Stimulated activated CD4-positive, alpha-beta T cell treated with anti-CD3 and anti-CD28 coated beads, Interleukin-2, amount 100 ng/mL, for 4 hours (primary cell): ENCODE measurements at regions not wholly inside any gene's neighbourhood (a gene's known extent, or its start where the extent isn't known, plus 50 kb on each side); places are given as distances from the start of the nearest gene placed in this dataset.

Experiments used
- DNase-seq: peaks from one replicate; pipeline ENCODE4 v3.0.0-alpha.2; 2020; ENCODE audit warnings: low read depth

DNA sequence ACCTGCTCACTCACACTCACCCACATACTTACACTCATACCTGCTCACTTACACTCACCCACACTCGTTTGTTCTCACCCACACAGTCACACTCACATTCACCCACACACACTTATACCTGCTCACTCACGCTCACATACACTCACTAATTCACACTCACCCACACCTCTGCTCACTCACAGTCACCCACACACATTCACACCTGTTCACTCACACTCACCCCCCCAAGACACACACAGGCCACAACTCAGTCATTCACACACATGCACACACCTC, 436.2 kb downstream of the BCL11B start:
- DNase-seq: no peak

DNA sequence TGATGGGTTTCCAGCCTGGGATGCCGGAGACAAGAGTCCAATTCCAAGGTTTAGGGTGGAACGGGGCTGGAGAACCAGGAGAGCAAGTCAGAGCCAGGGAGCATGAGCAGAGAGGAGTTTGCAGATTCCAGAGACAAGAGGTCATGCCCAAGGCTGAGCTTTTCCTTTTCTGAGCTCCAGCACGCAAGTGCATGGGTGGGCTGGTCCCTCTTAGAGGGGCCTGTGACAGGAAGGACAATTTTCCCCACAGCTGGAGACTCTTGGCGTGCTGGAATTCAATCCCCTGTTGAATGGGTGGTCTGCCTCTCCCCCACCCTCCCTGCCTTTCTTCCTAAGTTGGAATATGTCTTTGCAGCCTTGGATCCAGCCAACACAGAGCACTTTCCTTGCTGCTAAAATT, 431.9 kb downstream of the BCL11B start:
- no peak for DNase-seq

DNA sequence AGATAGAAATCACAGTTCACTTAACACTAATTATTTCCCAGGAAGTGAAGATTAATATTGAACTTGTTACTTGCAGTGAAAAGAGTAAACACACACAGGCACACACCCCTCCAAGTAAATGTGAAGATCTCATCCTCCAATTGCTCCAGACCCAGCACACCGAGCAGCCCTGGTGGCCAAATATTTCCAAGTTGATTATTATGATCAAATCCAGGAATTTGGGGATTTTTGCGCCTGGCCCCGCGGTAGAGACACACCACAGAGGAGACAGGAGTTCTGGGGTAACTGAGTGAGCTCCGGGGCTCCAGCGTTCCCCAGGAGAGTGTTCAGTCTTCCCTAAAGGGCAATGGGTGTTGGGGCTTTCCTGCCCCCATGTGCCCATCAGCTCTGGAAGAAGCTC, 431.5 kb downstream of the BCL11B start:
- no peak for DNase-seq

DNA sequence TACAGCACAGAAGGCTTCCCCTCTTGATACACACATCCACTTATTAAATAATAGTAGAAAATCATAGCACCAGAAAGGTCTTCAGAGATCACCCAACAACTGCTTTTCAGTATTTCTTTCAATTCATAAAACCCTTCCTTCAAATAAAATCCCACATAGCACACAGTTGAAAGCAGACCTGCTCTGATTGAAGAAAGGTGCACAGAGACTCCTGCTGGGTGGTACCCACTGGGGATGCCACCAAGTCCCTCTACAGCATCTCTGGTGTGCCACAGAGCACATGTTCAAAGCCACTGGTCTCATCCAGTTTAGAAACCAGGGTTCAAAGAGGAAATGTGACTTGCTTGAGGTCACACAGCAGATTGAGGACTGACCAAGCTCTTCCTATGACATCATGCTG, 427.5 kb downstream of the BCL11B start:
- no peak for DNase-seq

DNA sequence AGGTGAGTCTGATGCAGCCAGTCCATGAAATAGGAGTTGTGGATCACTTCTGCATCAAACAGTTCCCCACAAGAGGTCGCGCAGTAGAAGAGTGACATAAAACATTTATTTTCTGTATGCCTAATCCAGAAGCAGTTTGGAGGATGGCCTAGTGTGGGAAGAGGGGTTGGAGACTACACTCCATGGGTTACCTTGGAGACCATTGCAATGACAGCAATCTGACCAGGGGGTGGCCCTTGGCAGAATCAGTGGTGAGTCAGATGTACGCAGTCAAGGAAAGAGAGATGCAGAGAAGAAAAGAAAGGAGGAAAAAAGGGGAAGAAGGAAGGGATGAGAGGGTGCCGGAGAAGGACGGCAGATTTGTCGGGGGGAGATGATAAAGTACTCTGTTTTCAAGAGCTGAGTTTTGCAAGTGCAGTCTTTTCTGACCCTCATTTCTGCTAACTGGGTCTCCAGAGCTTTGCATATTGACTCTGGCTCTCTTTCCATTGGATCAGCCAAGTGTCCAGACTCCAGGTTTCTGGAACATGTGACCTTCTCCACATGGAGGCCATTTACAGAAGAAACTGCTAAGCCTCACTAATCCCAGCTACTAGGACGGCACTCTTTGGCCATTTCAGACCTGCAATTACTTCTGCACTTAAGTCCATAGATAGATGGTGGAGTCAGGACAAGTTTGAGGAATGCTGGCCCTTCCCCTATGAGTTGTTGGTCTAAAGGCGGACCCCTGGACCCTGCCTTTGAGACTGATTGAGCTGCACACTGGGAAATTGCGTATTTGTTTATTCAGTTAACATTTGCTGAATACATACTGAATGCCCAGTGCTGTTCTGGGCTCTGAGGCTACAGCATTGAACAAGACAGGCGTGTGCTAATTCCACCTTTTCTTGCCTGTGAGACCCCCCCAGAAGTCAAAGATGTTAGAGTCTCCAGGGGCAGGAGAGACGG, 424.2 kb downstream of the BCL11B start:
- DNase-seq: no peak

DNA sequence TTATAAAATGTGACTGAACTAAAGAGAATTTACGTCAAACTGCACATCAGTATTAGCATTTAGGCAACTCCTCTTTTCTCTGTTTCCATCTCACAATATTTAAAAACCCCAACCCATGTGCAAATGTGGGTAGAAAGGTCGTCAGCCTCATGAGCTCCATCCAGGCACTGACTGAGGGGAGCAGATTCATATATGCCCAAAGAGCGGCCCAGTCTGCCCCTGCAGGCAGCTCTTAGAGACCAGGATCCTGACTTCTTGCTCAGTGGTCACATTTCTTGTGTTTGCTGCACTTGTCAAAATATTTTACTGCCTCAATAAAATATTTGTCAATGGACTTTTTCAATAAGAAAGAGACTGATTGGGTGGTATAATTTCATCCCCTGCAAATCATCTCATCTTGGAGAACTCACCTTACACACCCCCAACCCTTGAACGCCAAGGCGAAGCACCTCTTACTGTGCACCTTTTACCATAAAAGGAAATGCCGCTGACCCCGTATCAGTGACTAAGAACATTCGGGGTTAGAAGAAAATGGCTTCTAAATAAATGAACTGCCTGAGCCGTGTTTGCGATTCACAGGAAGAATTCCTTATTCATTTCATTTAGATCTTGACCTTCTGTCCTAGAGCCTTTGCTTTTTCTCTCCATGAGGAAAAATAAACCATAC, 418.8 kb downstream of the BCL11B start:
- DNase-seq: no peak

DNA sequence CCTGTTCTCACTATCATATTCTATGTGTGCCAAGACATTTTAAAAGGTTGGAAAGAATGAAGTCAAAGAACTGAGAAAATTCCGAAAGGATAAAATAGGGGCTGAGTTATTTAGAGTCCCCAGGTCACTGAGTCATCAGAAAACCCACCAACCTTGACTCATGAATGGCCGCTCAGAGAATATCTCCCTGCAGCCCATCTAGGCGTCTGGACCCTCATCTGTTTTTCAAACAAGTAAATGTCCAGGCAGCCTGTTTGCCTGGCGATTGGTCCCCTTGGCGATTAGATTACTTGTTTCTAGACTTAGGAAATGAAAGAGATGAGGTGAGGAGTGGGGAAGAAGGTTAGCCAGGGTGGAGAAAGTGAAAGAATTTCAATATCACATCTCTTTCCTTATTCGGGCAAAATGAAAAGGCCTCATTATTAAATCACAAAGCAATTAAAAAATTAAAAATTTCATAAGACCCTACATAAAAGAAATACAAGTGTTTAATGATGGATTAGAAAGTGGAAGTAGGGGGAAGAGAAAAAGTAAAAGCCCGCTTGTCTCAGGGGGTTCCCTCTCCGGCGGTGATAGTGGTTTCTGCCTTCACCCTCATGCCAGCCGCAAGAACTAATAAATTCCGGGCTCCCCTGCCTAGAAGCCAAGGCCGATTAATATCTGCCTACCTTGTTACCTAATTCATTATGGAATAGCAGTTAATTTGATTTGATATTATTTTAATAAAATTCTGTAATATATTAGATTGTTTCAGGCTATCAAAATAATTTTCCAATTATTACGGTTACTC, 415.9 kb downstream of the BCL11B start:
- DNase-seq: no peak

DNA sequence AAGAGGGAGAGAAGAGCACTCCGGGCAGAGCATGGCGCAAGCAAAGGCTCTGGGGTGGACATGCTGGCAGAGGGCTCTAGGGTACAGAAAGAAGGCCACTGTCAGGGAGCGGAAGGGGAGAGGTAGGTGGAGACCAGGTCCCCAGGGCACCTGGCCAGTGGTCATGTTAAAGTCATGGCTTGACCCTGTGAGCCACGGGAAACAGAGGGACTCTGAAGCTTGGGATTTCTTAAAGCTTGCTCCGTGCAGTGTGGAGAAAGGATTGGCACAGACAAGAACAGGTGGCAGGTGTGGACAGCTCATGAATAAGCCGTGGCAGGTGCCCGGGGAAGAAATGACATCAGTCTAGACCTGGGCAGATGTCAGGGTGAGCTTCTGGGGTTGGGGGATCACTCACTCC, 413.8 kb downstream of the BCL11B start:
- no peak for DNase-seq

DNA sequence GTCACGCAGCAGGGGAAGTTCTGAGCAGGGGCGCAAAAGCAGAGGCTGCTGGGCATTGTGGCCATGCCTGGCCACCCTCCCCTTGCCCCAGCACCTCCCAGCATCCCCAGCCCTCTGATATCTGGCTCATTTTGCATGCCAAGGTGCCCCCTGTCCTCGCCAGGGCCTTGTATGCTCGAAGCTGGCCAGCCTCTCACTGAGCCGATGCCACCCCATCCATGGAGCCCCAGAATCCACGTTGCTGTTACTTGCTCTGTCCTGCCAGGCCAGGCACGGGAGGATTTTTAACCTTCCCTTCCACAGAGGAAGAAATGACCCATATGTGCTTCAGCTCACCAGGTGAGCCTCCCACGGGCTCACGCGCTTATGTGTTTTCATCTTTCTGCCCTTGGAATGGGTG, 413.4 kb downstream of the BCL11B start:
- no peak for DNase-seq

DNA sequence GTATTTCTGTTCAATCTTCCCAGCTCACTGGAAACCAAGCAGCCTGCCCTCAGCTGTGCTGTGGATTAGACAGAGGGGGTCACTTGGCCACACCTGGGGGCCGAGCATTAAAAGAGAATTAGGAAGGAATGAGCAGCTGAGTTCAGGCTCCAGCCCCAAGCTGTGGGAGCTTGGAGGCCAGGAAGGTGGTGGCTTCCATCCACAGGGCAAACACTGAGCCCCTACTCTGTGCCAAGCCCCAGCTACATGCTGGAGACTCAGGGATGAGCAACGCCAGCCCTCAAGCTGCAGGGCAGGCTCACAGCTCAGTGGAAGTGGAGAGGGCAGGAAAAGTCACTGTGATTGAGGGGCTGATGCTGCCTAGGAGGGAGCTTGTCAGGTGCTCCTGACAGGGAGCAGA, 412.7 kb downstream of the BCL11B start:
- no peak for DNase-seq

DNA sequence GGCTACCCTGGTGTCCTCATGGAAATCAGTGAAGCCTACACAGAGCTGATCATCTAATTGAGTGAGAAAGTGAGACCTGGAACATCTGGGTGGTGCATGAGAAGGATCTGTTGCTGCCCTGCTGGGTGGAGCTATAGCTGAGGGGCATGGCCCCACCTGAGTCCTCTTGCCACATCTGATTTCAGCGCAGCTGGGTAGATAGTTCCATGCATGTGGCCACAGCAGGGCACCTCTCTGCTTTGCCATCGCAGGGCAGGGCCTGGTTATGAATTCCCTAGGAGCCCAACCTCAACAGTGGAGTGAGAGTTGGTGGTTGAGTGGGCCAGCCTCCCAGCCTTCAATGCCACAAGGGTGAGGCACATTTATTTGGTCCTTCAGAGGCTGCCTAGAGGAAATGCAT, 407.8 kb downstream of the BCL11B start:
- DNase-seq: no peak

DNA sequence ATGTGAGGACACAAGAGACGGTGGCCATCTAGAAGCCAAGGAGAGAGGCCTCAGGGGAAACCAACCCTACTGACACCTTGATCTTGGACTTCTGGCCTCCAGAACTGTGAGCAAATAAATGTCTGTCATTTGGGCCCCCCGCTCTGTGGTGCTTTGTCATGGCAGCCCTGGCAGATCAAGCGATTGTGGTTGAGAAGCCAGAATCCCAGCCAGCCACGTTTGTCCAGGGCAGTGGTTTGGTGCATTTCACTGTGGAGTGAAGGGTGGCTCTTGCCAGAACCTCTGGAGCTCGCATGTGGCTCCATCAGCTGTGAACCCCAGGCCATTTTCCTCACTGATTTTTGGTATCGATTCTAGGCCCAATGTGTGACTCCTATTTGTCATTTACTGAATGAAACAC, 404.9 kb downstream of the BCL11B start:
- DNase-seq: no peak

DNA sequence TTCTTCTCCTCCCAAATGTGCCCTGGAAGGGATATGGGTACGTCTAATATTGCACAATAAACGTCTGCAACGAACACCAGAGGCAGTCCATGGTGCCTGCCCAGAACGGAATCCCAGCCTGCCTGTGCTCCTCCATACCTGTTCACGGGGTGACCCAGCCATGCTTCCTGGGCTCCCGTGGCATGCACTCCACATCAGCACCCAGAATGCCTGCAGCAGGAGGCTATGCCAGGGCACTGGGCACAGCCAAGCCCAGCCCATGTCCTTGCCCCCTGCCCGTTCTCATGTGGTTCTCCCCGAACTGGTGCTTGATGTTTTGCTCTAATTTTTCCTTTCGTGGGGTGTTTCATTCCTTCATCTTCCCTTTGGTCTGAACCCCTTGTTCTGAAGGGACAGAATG, 404.3 kb downstream of the BCL11B start:
- no peak for DNase-seq

DNA sequence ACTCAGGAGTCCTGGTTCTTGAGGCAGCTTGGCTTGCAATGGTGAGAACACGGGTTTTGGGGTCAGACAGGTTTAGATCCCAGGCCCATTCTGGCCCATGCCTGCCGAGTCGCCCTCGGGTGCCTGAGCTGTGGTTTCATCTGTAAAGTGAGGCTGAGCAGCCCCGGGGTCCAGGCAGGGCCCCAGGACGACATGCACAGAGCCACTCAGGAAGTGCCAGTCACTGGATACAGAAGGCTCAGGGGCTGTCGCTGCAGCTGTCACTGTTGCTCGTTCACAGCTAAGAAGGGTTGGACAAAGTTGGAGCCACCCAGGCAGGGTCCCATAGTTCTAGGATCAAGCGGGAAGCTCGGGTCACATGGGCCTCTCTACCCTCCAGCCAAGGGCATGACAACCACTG, 403.1 kb downstream of the BCL11B start:
- no peak for DNase-seq

DNA sequence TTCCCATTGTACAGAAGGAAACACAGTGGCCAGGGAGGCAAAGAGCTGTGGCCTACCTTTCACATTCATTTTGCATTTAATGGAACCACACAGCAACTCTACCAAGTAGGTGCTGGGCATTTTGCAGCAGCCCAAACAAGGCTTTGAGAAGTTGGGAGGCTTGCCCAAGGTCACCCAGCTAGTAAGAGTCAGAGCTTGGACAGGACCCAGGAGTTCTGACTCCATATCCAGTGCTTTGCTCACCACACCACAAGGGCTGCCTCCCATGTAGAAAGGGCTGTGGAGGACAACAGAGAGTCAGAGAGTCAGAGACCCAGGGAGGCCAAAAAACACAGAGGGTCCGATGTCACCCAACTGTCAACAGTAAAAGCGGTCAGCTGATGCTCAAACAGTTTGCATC, 400.2 kb downstream of the BCL11B start:
- no peak for DNase-seq

DNA sequence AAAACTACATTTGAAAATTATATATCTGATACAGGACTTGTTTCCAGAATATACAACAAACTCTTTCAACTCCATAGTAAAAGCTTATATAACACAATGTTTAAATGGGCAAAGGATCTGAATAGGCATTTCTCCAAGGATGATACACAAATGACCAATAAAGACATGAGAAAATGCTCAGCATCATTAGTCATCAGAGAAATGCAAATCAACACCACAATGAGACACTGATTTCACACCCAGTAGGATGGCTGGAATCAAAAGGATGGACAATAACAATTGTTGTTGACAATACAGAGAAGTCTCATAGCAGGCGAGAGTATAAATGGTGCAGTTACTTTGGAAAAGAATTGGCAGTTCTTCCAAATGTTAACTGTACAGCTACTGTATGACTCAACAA, 394.9 kb downstream of the BCL11B start:
- DNase-seq: no peak

DNA sequence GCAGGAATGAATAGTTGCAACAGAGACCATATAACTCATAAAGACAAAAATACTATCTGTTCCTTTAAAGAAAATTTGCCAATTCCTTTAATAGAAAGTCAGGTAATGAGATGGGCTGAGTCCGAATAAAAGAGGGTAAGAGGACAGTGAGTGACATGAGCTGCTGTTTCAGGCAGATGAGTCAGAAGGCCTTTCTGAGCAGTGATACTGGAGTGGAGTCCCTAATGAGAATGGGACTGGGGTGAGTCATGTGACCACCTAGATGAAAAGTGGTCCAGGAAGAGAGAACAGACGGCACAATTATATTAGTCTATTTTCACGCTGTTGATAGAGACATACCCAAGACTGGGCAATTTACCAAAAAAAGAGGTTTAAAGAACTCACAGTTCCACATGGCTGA, 393.7 kb downstream of the BCL11B start:
- no peak for DNase-seq

DNA sequence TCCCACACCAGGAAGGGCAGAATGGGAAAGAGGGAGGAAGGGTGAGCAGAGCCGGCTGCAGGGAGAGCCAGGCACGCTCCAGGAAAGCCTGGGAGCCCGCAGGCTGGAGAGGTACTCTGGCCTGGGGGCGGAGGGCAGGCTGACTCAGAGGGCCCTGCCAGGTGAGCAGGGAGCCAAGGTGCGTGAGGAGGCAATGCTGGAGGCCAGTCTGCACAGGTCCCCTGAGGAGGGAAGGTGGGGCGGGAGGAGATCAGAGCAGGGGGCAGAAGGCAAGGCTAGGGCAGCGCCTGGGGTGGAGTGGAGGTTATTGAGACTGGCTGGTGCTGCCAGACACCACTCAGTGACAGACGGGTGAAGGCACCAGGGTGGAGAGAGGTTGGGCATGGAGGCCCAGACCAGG, 385.0 kb downstream of the BCL11B start:
- no peak for DNase-seq

DNA sequence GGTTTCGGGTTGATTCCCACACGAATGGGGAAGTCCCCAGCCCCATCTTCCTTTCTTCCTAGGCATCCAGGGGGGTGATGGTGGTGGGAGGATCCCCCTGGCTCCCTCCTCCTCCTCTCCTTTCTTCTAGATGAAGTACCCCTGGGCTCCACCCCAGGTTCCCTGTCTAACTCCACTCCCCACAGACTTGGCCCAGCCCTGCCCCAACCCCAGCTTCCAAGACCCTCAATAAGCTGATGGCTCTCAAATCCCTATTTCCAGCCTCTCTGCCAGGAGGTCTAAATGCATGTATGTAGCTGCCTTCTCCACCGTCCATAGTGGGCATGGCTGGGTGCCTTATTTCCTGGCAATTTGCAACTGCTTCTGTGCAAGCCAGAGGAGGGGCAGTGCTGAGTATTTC, 383.7 kb downstream of the BCL11B start:
- DNase-seq: no peak

DNA sequence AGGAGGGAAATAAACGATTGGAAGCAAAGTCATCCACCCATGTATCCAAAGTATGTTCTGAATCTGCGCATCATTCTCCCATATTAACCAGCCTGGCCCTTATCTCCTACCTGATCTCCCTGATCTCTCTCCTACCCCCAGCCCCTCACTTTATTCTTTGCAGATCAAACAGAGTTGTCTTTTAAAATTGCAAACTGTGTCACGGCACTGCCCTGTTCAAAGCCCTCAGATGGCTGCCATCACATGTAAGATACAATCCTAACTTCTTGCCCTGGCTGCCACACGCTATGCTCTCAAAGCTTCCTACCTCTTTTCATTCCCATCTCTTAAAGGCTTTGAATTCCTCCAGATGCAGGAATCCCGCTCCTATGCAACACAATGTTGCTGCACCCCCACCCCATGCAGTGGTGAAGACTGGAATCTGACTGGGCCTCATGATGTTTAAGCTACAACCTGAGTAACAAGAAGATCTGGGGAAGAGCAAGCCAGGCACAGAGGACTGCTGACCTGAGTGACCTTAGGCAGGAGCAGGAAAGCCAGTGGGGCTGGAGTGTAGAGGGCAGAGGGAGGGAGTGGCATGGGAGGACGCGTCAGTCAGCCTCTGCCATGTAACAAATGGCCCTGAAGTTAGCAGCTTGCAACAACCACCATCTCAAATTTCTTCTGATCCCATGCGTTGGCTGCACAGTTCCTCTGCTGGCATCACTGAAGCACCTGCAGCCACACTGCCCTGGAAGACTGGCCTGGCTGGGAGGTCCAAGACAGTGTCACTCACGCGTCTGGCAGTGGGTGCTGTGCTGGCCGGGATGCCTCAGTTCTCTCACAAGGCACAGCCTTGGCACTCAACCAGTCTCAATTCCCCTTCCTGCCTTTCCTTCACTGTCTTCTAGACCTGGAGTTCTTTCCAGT, 382.8 kb downstream of the BCL11B start:
- no peak for DNase-seq

DNA sequence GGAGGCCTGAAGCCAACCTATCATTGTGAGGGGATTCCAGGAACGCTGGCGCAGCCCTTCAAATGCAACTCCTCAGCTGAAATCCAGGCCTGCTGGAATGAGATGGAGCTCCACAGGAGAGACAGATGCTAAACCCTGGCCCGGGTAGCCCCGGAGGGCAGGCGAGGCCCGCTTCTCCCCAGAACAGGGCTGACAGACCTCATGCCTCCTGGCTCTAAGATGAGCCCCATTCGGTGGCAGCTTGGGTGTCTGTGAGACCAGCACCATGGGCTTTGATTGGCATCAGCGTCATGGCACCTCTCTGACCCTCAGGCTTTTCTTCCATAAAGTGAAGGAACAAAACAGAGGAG, 382.2 kb downstream of the BCL11B start:
- no peak for DNase-seq
